A549 (cell line): ENCODE measurements at regions not wholly inside any gene's neighbourhood (a gene's known extent, or its start where the extent isn't known, plus 50 kb on each side); places are given as distances from the start of the nearest gene placed in this dataset.

ENCODE experiments used
- ATAC-seq, 2 experiments: fragments of 200-7000 bp in 1 of 2; fragments of >200 bp in 1 of 2; cut with Nextera tagmentation in 1 of 2; cut with Tn5 transposase in 1 of 2; 3 replicates each; pipeline versions ENCODE4 v1.8.0 to v1.9.1; 2018 to 2020; ENCODE audit warnings: mild to moderate bottlenecking in 1 of 2, moderate library complexity in 1 of 2
- CTCF ChIA-PET: fragments of 300-600 bp; sonication (Branson Sonifier 250); formaldehyde crosslinking; extraction: SDS; loops from one replicate; lab custom pipeline; 2021; ENCODE audit warnings: antibody characterized with exemption, inconsistent platforms; lab: Yijun Ruan, JAX
- POLR2A ChIA-PET: fragments of 350-600 bp; formaldehyde crosslinking; extraction: SDS; loops from one replicate; lab custom pipeline; 2021; ENCODE audit warnings: antibody characterized with exemption, inconsistent platforms; lab: Yijun Ruan, JAX
- DNase-seq, 2 experiments: peaks; one replicate each; pipeline versions ENCODE4 v3.0.0 to v3.0.0-alpha.2; 2011 to 2016; ENCODE audit warnings: low read depth in 1 of 2, low spot score in 1 of 2
- FAIRE-seq: peaks from 2 replicates; lab custom pipeline; 2011; peaks lifted over from hg19 to GRCh38; lab: Jason Lieb, UNC
- H3K27ac ChIP-seq, 2 experiments: fragments of >200 bp; sonication (Bioruptor Twin); formaldehyde crosslinking; 3 replicates each; pipeline ENCODE4 v1.5.1; 2016 to 2017
- H3K4me1 ChIP-seq: fragments of >200 bp; sonication (Bioruptor Twin); formaldehyde crosslinking; 3 replicates; pipeline ENCODE4 v1.6.1; 2016
- H3K4me2 ChIP-seq: fragments of >200 bp; sonication (Bioruptor Twin); formaldehyde crosslinking; 3 replicates; pipeline ENCODE4 v1.6.1; 2016
- H3K4me3 ChIP-seq: fragments of >200 bp; sonication (Bioruptor Twin); formaldehyde crosslinking; 3 replicates; pipeline ENCODE4 v1.5.1; 2016
- H3K9me3 ChIP-seq: fragments of >200 bp; sonication (Bioruptor Twin); formaldehyde crosslinking; 3 replicates; pipeline ENCODE4 v1.6.1; 2016
- ATOH8 ChIP-seq: fragments of 250-450 bp; sonication (Bioruptor Pico); IDR thresholded peaks from 2 replicates; pipeline ENCODE4 v1.5.0; 2020; ENCODE audit warnings: low read depth, mild to moderate bottlenecking, moderate library complexity
- BCL3 ChIP-seq: fragments of >200 bp; sonication (Bioruptor Twin); formaldehyde crosslinking; IDR thresholded peaks from 3 replicates; pipeline ENCODE4 v1.6.1; 2016
- BHLHE40 ChIP-seq: IDR thresholded peaks from 2 replicates; pipeline ENCODE4 v1.6.1; 2012; ENCODE audit warnings: low read depth, low read length, inconsistent platforms
- CEBPB ChIP-seq, 2 experiments: fragments of >200 bp in 1 of 2; sonication (Bioruptor Twin) in 1 of 2; formaldehyde crosslinking in 1 of 2; IDR thresholded peaks; 2 replicates each; pipeline ENCODE4 v1.6.1; 2012 to 2016
- CHD2 ChIP-seq: fragments of 150-350 bp; IDR thresholded peaks from 2 replicates; pipeline ENCODE4 v1.6.1; 2014; ENCODE audit warnings: low read length; ENCODE audit not compliant: partially characterized antibody
- CHD4 ChIP-seq: fragments of 200-600 bp; sonication (generic); IDR thresholded peaks from 2 replicates; pipeline ENCODE4 v1.6.1; 2016; ENCODE audit warnings: antibody characterized with exemption, mild to moderate bottlenecking, borderline replicate concordance
- E2F6 ChIP-seq: IDR thresholded peaks from 2 replicates; pipeline ENCODE4 v1.6.1; 2012; ENCODE audit warnings: low read depth, borderline replicate concordance
- ELK1 ChIP-seq: fragments of 150-350 bp; IDR thresholded peaks from 2 replicates; pipeline ENCODE4 v1.6.1; 2014; ENCODE audit warnings: low read depth, mild to moderate bottlenecking, low read length
- EP300 ChIP-seq, 2 experiments: fragments of >200 bp; sonication (Bioruptor Twin); formaldehyde crosslinking; IDR thresholded peaks; 2 replicates in 1 of 2; 3 replicates in 1 of 2; pipeline ENCODE4 v1.6.1; 2016 to 2017
- FOSB ChIP-seq: fragments of 250-450 bp; sonication (Bioruptor Pico); IDR thresholded peaks from 2 replicates; pipeline ENCODE4 v1.5.0; 2020; ENCODE audit warnings: mild to moderate bottlenecking, moderate library complexity
- FOSL2 ChIP-seq, 2 experiments: fragments of 450-650 bp in 1 of 2; fragments of >200 bp in 1 of 2; sonication (Bioruptor Twin) in 1 of 2; formaldehyde crosslinking; IDR thresholded peaks; 2 replicates each; pipeline versions ENCODE4 v1.5.0 to v1.6.1; 2016 to 2020; ENCODE audit warnings: mild to moderate bottlenecking in 1 of 2, moderate library complexity in 1 of 2
- GATA3 ChIP-seq: IDR thresholded peaks from 2 replicates; pipeline ENCODE4 v1.6.1; 2012; ENCODE audit warnings: borderline replicate concordance
- HDAC2 ChIP-seq: fragments of 200-600 bp; sonication (generic); IDR thresholded peaks from 2 replicates; pipeline ENCODE4 v1.6.1; 2016
- JUN ChIP-seq, 2 experiments: fragments of >200 bp; sonication (Bioruptor Twin); formaldehyde crosslinking; IDR thresholded peaks; 2 replicates in 1 of 2; 3 replicates in 1 of 2; pipeline ENCODE4 v1.6.1; 2016 to 2017
- MAX ChIP-seq: IDR thresholded peaks from 2 replicates; pipeline ENCODE4 v1.6.1; 2012
- NR3C1 ChIP-seq: fragments of >200 bp; sonication (Bioruptor Twin); formaldehyde crosslinking; IDR thresholded peaks from 3 replicates; pipeline ENCODE4 v1.6.1; 2017
- RNF2 ChIP-seq: fragments of 200-600 bp; sonication (generic); IDR thresholded peaks from 2 replicates; pipeline ENCODE4 v1.6.1; 2016; ENCODE audit warnings: low read depth, mild to moderate bottlenecking, antibody characterized with exemption, moderate library complexity, borderline replicate concordance
- SMC3 ChIP-seq: fragments of >200 bp; sonication (Bioruptor Twin); formaldehyde crosslinking; IDR thresholded peaks from 3 replicates; pipeline ENCODE4 v1.6.1; 2018; ENCODE audit warnings: inconsistent platforms
- SREBF2 ChIP-seq: fragments of 450-650 bp; IDR thresholded peaks from 2 replicates; pipeline ENCODE4 v1.6.1; 2014; ENCODE audit warnings: mild to moderate bottlenecking, moderate library complexity
- TP53 ChIP-seq: fragments of 250-450 bp; sonication (Bioruptor Pico); IDR thresholded peaks from 2 replicates; pipeline ENCODE4 v1.5.0; 2021; ENCODE audit warnings: mild to moderate bottlenecking, moderate library complexity
- whole genome bisulfite sequencing: methylation state at CpG from one replicate; pipeline ENCODE4 v1.1.6; 2017; ENCODE audit errors: missing lambda C conversion rate; 5-methylcytosine and 5-hydroxymethylcytosine counted together

GRCh38 chr1:245052258-245052657 is 102.5 kb upstream of the KIF26B start:
- no peak overlapping the region for H3K4me2 ChIP-seq
- CTCF ChIA-PET: interaction anchor here (0.6 to 3.4 kb wide), 2 partner anchors 10 to 25 kb away, joined by 3 to 19 read pairs; no protein-coding TSS in a partner anchor
- H3K4me1 ChIP-seq: no peaks in the 10 kb centered on the region
- no peaks in the 10 kb centered on the region for H3K9me3 ChIP-seq
- H3K4me3 ChIP-seq: no peak overlapping the region
- 89% methylated on average over 10 of the region's 10 CpGs for WGBS
- TF ChIP-seq HDAC2: no peak
- DNase-seq (no peak), FAIRE-seq (no peak), ATAC-seq (no peak)
- POLR2A ChIA-PET: no interaction called here
- H3K27ac ChIP-seq: no peak overlapping the region

- H3K4me2 ChIP-seq: no peak overlapping the region
- ChIA-PET POLR2A (interaction anchor here (0.7 kb wide), 1 partner anchor 34 kb away, joined by 3 read pairs; no protein-coding TSS in a partner anchor), CTCF (interaction anchor here (0.6 to 3.4 kb wide), 3 partner anchors 9 to 255 kb away, joined by 3 to 19 read pairs (median 4); no protein-coding TSS in a partner anchor)
- FAIRE-seq (no peak), ATAC-seq (no peak), DNase-seq (no peak)
- WGBS: 75% methylated on average over 18 of the region's 18 CpGs
- no peak overlapping the region for H3K4me3 ChIP-seq
- H3K27ac ChIP-seq: no peak overlapping the region
- no peaks in the 10 kb centered on the region for H3K4me1 ChIP-seq
- H3K9me3 ChIP-seq: no peaks in the 10 kb centered on the region
- no peak for TF ChIP-seq RNF2
- no peak for TF ChIP-seq EP300 (IDR thresholded peaks at IDR 0.05)
- no peak for TF ChIP-seq GATA3
- no peak for TF ChIP-seq FOSB (CRISPR knock-in tag)
- no peak for TF ChIP-seq MAX
- TF ChIP-seq BCL3: no peak
- no peak for TF ChIP-seq ELK1
- no peak for TF ChIP-seq CHD2
- TF ChIP-seq SMC3: no peak
- TF ChIP-seq CHD4: no peak
- no peak for TF ChIP-seq NR3C1
- TF ChIP-seq CEBPB (IDR thresholded peaks at IDR 0.05): no peak; a peak in 2 of 4 replicates
- no peak for TF ChIP-seq E2F6
- no peak for TF ChIP-seq ATOH8 (CRISPR knock-in tag)
- TF ChIP-seq JUN (IDR thresholded peaks at IDR 0.05): no peak
- TF ChIP-seq FOSL2 (IDR thresholded peaks at IDR 0.05): no peak
- TF ChIP-seq FOSL2 (CRISPR knock-in tag; IDR thresholded peaks at IDR 0.05): no peak
- TF ChIP-seq TP53 (CRISPR knock-in tag): no peak
- no peak for TF ChIP-seq SREBF2
- TF ChIP-seq BHLHE40: no peak
Measured at GRCh38 chr1:245051349-245052221, 103.2 kb upstream of the KIF26B start.
